GM12878 (cell line): ENCODE measurements at regions not wholly inside any gene's neighbourhood (a gene's known extent, or its start where the extent isn't known, plus 50 kb on each side); places are given as distances from the start of the nearest gene placed in this dataset.

Experiments
- ATAC-seq: fragments of 200-7000 bp; cut with Tn5 transposase; 3 replicates; pipeline ENCODE4 v1.9.1; 2020; ENCODE audit warnings: mild to moderate bottlenecking, moderate library complexity
- BruUV-seq: library from RNA; stranded (reverse); fragments of 400-500 nt; replicated peaks from 2 replicates; lab custom pipeline; 2021; lab: Mats Ljungman, UMichigan
- CTCF ChIA-PET: fragments of 300-600 bp; sonication (Branson Sonifier 250); formaldehyde crosslinking; extraction: SDS; loops from one replicate; lab custom pipeline; 2021; ENCODE audit warnings: inconsistent platforms; lab: Yijun Ruan, JAX
- POLR2A ChIA-PET: fragments of 350-600 bp; formaldehyde crosslinking; extraction: SDS; loops from one replicate; lab custom pipeline; 2021; ENCODE audit warnings: inconsistent platforms; lab: Charles Lee
- RAD21 ChIA-PET: fragments of 300-600 bp; sonication (Branson Sonifier 250); formaldehyde crosslinking; loops from one replicate; lab custom pipeline; 2023; ENCODE audit warnings: antibody characterized with exemption; ENCODE audit not compliant: unreplicated experiment; lab: Charles Lee
- SMC1A ChIA-PET: fragments of 300-600 bp; sonication (Branson Sonifier 250); formaldehyde crosslinking; loops from one replicate; lab custom pipeline; 2023; ENCODE audit not compliant: unreplicated experiment, uncharacterized antibody; lab: Charles Lee
- DNase-seq: peaks from one replicate; pipeline ENCODE4 v3.0.0-alpha.2; 2011; ENCODE audit warnings: low read depth, low spot score
- FAIRE-seq: peaks from 3 replicates; lab custom pipeline; 2011; peaks lifted over from hg19 to GRCh38; lab: Jason Lieb, UNC
- H2AFZ ChIP-seq: 2 replicates; pipeline ENCODE4 v1.6.0; 2011; ENCODE audit warnings: low read depth, low read length, control low read depth; ENCODE audit not compliant: control insufficient read depth
- H3K27ac ChIP-seq: 2 replicates; pipeline ENCODE4 v1.5.1; 2011; ENCODE audit warnings: control low read depth; ENCODE audit not compliant: control insufficient read depth, insufficient read depth
- H3K27me3 ChIP-seq, 2 experiments: replicated peaks in 1 of 2; 2 replicates each; pipeline versions ENCODE4 v1.6.0 to v1.6.1; 2011; ENCODE audit warnings: low read length in 1 of 2; ENCODE audit not compliant: control insufficient read depth in 2 of 2, insufficient read depth in 2 of 2
- H3K36me3 ChIP-seq, 2 experiments: 2 replicates each; pipeline ENCODE4 v1.5.1; 2011; ENCODE audit warnings: low read length in 1 of 2; ENCODE audit not compliant: control insufficient read depth in 2 of 2, insufficient read depth in 2 of 2
- H3K4me1 ChIP-seq: 2 replicates; pipeline ENCODE4 v1.6.1; 2011; ENCODE audit warnings: mild to moderate bottlenecking, low read length, moderate library complexity, mixed read lengths; ENCODE audit not compliant: control insufficient read depth, insufficient read depth
- H3K4me2 ChIP-seq: 2 replicates; pipeline ENCODE4 v1.6.0; 2011; ENCODE audit warnings: control low read depth; ENCODE audit not compliant: control insufficient read depth, insufficient read depth
- H3K4me3 ChIP-seq: fragments of 200-600 bp; sonication (generic); 2 replicates; pipeline ENCODE4 v1.5.1; 2016
- H3K79me2 ChIP-seq: 2 replicates; pipeline ENCODE4 v1.6.0; 2011; ENCODE audit warnings: low read length; ENCODE audit not compliant: control insufficient read depth, insufficient read depth
- H3K9ac ChIP-seq: 2 replicates; pipeline ENCODE4 v1.8.0; 2011; ENCODE audit warnings: low read length, control low read depth, mixed read lengths; ENCODE audit not compliant: control insufficient read depth, insufficient read depth
- H3K9me3 ChIP-seq: replicated peaks from 3 replicates; pipeline ENCODE4 v1.5.1; 2011; ENCODE audit warnings: mild to moderate bottlenecking, low read length; ENCODE audit not compliant: control insufficient read depth, insufficient read depth
- H4K20me1 ChIP-seq: 2 replicates; pipeline ENCODE4 v1.6.0; 2011; ENCODE audit not compliant: control insufficient read depth, insufficient read depth
- BCL11A ChIP-seq: IDR thresholded peaks from 2 replicates; pipeline ENCODE4 v1.6.1; 2011; ENCODE audit warnings: low read depth, low read length
- EZH2 ChIP-seq: IDR thresholded peaks from 2 replicates; pipeline ENCODE4 v1.6.1; 2012; ENCODE audit warnings: low read depth, mild to moderate bottlenecking, control low read depth, inconsistent platforms, low read length, borderline replicate concordance; ENCODE audit not compliant: control insufficient read depth
- FOS ChIP-seq: IDR thresholded peaks from 3 replicates; pipeline ENCODE4 v1.6.1; 2011; ENCODE audit warnings: borderline replicate concordance; ENCODE audit not compliant: insufficient read length; ENCODE audit errors: extremely low read depth
- HDAC2 ChIP-seq: fragments of 200-600 bp; sonication (generic); IDR thresholded peaks from 2 replicates; pipeline ENCODE4 v1.6.1; 2017
- IKZF1 ChIP-seq: fragments of 450-650 bp; conservative IDR thresholded peaks from 2 replicates; pipeline ENCODE4 v1.6.1; 2017; ENCODE audit warnings: antibody characterized with exemption, mild to moderate bottlenecking
- MTA2 ChIP-seq: fragments of 450-650 bp; IDR thresholded peaks from 2 replicates; pipeline ENCODE4 v1.6.1; 2016; ENCODE audit warnings: low read depth, mild to moderate bottlenecking, moderate library complexity
- NRF1 ChIP-seq: conservative IDR thresholded peaks from 2 replicates; pipeline ENCODE4 v1.6.1; 2011; ENCODE audit warnings: mild to moderate bottlenecking, low read depth, low read length, improper control_type of control experiment
- PKNOX1 ChIP-seq: fragments of 450-650 bp; IDR thresholded peaks from 2 replicates; pipeline ENCODE4 v1.6.1; 2016; ENCODE audit warnings: mild to moderate bottlenecking
- STAT1 ChIP-seq: fragments of 450-650 bp; conservative IDR thresholded peaks from 2 replicates; pipeline ENCODE4 v1.6.1; 2014; ENCODE audit warnings: antibody characterized with exemption, mild to moderate bottlenecking
- TARDBP ChIP-seq: IDR thresholded peaks from 2 replicates; pipeline ENCODE4 v1.6.1; 2016; ENCODE audit warnings: borderline replicate concordance
- YBX1 ChIP-seq: fragments of 450-650 bp; IDR thresholded peaks from 2 replicates; pipeline ENCODE4 v1.6.1; 2016; ENCODE audit warnings: antibody characterized with exemption
- ZBED1 ChIP-seq: IDR thresholded peaks from 2 replicates; pipeline ENCODE4 v1.6.1; 2016; ENCODE audit warnings: borderline replicate concordance
- ZNF622 ChIP-seq: fragments of 450-650 bp; IDR thresholded peaks from 2 replicates; pipeline ENCODE4 v1.6.1; 2017; ENCODE audit warnings: mild to moderate bottlenecking, inconsistent platforms
- WGBS: methylation state at CpG from one replicate; pipeline ENCODE4 v1.1.6; 2016; ENCODE audit warnings: low lambda C conversion rate; ENCODE audit not compliant: insufficient replicate concordance, insufficient coverage; ENCODE audit errors: missing lambda C conversion rate; 5-methylcytosine and 5-hydroxymethylcytosine counted together
- in situ Hi-C: fragments of 300-500 bp; cut with MboI; formaldehyde crosslinking; loops from 9 replicates; pipeline ENCODE4 v1.14.3; 2018; ENCODE audit warnings: mixed read lengths
- intact Hi-C: fragments of 100-400 bp; cut with micrococcal nuclease; formaldehyde crosslinking; loops from one replicate; pipeline ENCODE4 v1.14.2; 2022; ENCODE audit not compliant: unreplicated experiment
- TF ChIP-seq, protein P1 (sequence below): fragments of 450-650 bp; conservative IDR thresholded peaks from 2 replicates; pipeline ENCODE4 v1.6.1; 2017; ENCODE audit warnings: mild to moderate bottlenecking, moderate library complexity
- TF ChIP-seq, protein P2 (sequence below): fragments of 450-650 bp; IDR thresholded peaks from 2 replicates; pipeline ENCODE4 v1.6.1; 2018; ENCODE audit warnings: mild to moderate bottlenecking, low read depth, moderate library complexity; ENCODE audit not compliant: partially characterized antibody

DNA sequence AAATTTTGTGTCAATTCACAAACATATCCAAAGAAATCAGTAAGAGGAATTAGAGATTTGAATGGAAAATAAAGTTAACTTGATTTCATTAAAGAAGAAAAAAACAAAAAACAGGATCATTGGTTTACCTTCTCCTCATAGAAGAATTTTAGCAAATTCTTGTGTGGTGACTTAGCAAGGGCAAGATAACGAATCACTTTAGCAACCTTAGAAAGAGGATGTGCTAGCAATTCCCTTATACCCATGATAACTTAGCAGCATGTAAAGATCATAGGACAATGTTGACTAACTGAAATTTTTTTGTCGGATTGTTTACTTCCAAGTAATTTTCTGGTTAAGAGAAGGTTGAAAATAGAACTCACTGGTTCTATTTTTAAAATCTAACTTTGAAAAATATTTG lies 609.3 kb downstream of the GBE1 start:
- ATAC-seq: no peak
- H3K9me3 ChIP-seq: no peaks in the 10 kb centered on the region
- H4K20me1 ChIP-seq: no peaks in the 10 kb centered on the region
- SMC1A ChIA-PET: no interaction called here
- no peak overlapping the region for H3K9ac ChIP-seq
- BruUV-seq: no TSS peak
- POLR2A ChIA-PET: no interaction called here
- H3K27ac ChIP-seq: no peak overlapping the region
- no peak for DNase-seq
- H2AFZ ChIP-seq: no peak overlapping the region
- H3K79me2 ChIP-seq: no peaks in the 10 kb centered on the region
- RAD21 ChIA-PET: interaction anchor here (0.6 kb wide), 1 partner anchor 18 kb away, joined by 4 read pairs; no protein-coding TSS in a partner anchor
- H3K4me2 ChIP-seq: no peak overlapping the region
- intact Hi-C loops: no loop called here
- no peaks in the 10 kb centered on the region for H3K27me3 ChIP-seq
- in situ Hi-C loops: no loop called here
- 12% methylated on average over 2 of the region's 2 CpGs for WGBS
- no peak for FAIRE-seq
- CTCF ChIA-PET: no interaction called here
- no peaks in the 10 kb centered on the region for H3K36me3 ChIP-seq
- no peaks in the 10 kb centered on the region for H3K4me1 ChIP-seq
- H3K4me3 ChIP-seq: no peak overlapping the region
- no peak for TF ChIP-seq YBX1
- TF ChIP-seq STAT1: no peak
- no peak for TF ChIP-seq ZBED1
- no peak for TF ChIP-seq BCL11A
- no peak for TF ChIP-seq IKZF1

DNA sequence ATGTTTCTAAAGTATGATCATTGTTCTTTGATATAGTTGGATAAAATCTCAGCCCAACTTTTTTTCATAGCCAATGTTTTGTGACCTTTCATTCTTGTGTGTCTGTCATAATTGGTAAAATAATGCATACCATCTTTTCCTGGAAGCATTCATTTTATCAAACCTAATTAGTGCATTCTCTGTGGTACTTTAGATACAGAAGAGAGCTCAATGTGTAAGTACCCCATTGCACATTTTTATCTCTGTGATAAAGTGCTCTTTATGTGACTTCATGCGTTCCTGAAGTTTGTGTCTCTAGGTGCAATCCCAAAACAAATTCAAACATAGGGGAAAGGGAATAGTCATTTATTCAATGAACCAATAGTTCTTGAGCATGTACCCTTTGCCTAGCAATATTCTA lies 628.5 kb downstream of the GBE1 start:
- Histone ChIP-seq H3K27me3 (no peaks in the 10 kb centered on the region), H4K20me1 (no peaks in the 10 kb centered on the region), H2AFZ (no peak overlapping the region), H3K4me3 (no peak overlapping the region), H3K4me1 (no peaks in the 10 kb centered on the region), H3K9me3 (no peaks in the 10 kb centered on the region), H3K79me2 (no peaks in the 10 kb centered on the region), H3K9ac (no peak overlapping the region), H3K4me2 (no peak overlapping the region), H3K36me3 (no peaks in the 10 kb centered on the region), H3K27ac (no peak overlapping the region)
- ChIA-PET CTCF (no interaction called here), POLR2A (no interaction called here), SMC1A (interaction anchor here (1.5 kb wide), 1 partner anchor 10 kb away, joined by 3 read pairs; no protein-coding TSS in a partner anchor), RAD21 (no interaction called here)
- intact Hi-C loops (no loop called here), in situ Hi-C loops (no loop called here)
- no peak for FAIRE-seq
- 42% methylated on average over 1 of the region's 1 CpG for WGBS
- ATAC-seq: no peak
- DNase-seq: no peak
- BruUV-seq: no TSS peak
- TF ChIP-seq ZNF622 (no peak), FOS (no peak), PKNOX1 (no peak), NRF1 (no peak), HDAC2 (no peak), TARDBP (no peak), MTA2 (no peak), EZH2 (no peak)
- TF ChIP-seq, protein P1, sequence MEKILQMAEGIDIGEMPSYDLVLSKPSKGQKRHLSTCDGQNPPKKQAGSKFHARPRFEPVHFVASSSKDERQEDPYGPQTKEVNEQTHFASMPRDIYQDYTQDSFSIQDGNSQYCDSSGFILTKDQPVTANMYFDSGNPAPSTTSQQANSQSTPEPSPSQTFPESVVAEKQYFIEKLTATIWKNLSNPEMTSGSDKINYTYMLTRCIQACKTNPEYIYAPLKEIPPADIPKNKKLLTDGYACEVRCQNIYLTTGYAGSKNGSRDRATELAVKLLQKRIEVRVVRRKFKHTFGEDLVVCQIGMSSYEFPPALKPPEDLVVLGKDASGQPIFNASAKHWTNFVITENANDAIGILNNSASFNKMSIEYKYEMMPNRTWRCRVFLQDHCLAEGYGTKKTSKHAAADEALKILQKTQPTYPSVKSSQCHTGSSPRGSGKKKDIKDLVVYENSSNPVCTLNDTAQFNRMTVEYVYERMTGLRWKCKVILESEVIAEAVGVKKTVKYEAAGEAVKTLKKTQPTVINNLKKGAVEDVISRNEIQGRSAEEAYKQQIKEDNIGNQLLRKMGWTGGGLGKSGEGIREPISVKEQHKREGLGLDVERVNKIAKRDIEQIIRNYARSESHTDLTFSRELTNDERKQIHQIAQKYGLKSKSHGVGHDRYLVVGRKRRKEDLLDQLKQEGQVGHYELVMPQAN: no peak
- TF ChIP-seq, protein P2, sequence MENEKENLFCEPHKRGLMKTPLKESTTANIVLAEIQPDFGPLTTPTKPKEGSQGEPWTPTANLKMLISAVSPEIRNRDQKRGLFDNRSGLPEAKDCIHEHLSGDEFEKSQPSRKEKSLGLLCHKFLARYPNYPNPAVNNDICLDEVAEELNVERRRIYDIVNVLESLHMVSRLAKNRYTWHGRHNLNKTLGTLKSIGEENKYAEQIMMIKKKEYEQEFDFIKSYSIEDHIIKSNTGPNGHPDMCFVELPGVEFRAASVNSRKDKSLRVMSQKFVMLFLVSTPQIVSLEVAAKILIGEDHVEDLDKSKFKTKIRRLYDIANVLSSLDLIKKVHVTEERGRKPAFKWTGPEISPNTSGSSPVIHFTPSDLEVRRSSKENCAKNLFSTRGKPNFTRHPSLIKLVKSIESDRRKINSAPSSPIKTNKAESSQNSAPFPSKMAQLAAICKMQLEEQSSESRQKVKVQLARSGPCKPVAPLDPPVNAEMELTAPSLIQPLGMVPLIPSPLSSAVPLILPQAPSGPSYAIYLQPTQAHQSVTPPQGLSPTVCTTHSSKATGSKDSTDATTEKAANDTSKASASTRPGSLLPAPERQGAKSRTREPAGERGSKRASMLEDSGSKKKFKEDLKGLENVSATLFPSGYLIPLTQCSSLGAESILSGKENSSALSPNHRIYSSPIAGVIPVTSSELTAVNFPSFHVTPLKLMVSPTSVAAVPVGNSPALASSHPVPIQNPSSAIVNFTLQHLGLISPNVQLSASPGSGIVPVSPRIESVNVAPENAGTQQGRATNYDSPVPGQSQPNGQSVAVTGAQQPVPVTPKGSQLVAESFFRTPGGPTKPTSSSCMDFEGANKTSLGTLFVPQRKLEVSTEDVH: no peak
